Kidney glomerular epithelial cell (primary cell): ENCODE measurements at regions not wholly inside any gene's neighbourhood (a gene's known extent, or its start where the extent isn't known, plus 50 kb on each side); places are given as distances from the start of the nearest gene placed in this dataset.
"Not testable (repeated sequence)": the region's sequence is repeated elsewhere in the genome, so short reads cannot be mapped to it uniquely, and the experiment has no call there.

ENCODE experiments used
- DNase-seq: peaks from one replicate; lab custom pipeline; 2025; lab: John Stamatoyannopoulos, UW

GRCh38 chr2:62330959-62331358, 135.0 kb downstream of the B3GNT2 start:
- no peak for DNase-seq

DNA sequence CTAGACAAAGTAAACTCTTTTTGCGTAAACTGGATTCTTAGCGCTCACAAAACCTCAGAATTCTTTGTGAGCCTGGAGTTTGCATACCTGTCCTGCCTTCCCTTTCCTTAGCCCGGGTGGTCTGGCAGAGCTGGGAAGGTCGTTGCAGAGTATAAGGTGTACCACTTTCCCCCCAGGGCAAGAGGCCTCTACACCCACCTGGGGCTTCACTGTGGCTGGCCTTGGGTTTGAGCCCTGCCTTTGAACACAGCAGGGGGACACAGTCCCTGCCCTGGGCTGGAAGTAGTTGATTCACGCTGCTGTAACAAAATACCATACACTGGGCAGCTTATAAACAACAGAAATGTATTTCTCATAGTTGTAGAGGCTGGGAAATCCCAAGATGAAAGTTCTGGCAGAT, 133.9 kb downstream of the B3GNT2 start:
- DNase-seq: no peak

- no peak for DNase-seq
These were observed 130.8 kb downstream of the B3GNT2 start for GRCh38 chr2:62326735-62327134.

DNA sequence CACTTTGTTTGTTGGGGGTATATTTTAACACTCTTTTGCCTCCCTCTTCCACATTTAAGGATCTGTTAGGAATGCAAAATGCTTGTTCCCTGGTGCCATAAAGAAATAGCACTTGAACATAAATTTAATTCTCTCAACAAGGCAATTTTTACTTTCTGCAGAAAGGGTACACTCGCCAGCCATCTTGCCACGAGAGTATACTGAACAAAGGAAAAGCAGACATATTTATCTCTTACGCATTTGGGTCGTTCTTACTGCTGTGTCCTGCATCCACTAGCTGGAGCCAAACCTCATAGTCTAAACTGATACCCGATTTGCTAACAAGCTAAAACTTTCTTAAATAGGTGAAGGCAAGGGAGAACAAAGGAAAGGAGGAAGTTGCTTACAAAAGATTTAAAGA, 129.5 kb downstream of the B3GNT2 start:
- no peak for DNase-seq

- no peak for DNase-seq
These were observed 125.7 kb downstream of the B3GNT2 start for GRCh38 chr2:62321380-62322289.

- DNase-seq: no peak
These were observed 124.9 kb downstream of the B3GNT2 start for GRCh38 chr2:62320657-62321357.

- DNase-seq: not testable (repeated sequence)
These were observed 124.2 kb downstream of the B3GNT2 start for GRCh38 chr2:62320137-62320536.

DNA sequence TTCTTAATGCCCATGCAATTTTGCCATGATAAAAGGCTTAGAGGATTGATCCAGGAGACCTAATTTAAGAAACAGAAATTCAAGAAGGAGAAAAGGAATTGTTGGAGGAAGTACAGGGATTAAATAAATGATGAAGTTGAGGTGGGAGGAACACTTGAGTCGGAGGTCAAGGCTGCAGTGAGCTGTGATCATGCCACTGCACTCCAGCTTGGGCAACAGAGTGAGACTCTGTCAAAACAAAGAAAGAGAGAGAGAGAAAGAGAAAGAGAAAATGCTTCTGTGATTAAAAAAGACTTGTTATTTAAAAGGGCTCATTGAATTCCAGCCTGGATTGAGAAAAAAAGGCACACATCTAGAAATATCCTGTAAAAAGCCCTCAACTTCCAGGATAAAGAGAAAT, 123.2 kb downstream of the B3GNT2 start:
- peak; percentile 57 for DNase-seq

DNA sequence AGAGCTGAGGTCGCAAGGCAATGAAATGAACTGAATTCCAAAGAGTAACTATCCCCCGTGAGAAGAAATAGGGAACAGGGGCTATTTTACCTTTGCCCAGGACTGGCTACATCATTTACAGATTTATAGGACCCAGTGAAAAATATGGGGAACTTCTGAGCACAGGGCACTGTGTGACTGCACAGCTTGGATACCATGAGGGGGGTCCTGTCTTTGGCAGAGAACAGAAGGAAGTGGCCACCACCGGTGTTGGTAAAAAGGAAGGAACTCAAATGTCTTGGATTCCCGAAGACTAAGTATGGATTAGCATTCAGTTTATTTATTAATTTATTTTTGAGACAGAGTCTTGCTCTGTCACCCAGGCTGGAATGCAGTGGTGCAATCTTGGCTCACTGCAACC, 119.6 kb downstream of the B3GNT2 start:
- DNase-seq: no peak

DNA sequence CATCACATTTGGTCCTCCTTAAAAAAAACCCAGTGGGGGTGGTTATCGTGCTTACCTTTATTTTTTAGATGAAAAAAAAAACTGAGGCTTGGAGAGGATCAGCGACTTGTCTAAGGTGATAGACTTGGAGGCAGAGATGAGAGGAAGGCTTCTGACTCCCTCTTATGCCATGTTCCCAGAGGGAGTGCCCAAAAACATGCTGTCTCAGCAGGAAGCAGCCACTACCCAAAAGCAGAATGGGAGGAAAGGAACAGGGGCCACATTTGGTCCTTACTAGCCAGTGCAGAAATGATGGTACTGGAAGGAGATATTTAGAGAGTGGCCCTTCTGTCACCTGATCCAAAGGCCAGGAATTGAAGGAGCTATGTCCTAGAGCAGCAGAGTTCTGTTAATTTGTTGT, 118.4 kb downstream of the B3GNT2 start:
- no peak for DNase-seq

GRCh38 chr2:62313449-62314227, 117.7 kb downstream of the B3GNT2 start:
- no peak for DNase-seq

GRCh38 chr2:62309465-62310091, 113.7 kb downstream of the B3GNT2 start:
- DNase-seq: no peak

DNA sequence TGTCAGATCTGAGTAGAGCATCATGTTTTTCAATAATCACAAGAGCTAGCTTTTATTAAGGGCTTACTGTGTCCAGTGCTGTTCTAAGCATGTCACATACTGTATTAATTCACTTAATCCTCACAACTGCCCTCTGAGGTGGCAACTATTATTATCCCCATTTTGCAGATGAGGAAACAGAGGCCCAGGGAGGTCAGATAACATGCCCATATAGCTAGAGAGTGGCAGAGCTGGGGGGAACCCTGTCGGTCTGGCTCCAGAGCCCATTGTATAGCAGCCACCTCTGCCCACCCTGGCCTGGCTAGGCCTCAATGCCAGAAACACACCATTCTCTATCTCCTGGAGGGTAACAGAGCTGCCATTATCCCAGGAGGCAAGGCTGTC, 113.2 kb downstream of the B3GNT2 start:
- DNase-seq: no peak

DNA sequence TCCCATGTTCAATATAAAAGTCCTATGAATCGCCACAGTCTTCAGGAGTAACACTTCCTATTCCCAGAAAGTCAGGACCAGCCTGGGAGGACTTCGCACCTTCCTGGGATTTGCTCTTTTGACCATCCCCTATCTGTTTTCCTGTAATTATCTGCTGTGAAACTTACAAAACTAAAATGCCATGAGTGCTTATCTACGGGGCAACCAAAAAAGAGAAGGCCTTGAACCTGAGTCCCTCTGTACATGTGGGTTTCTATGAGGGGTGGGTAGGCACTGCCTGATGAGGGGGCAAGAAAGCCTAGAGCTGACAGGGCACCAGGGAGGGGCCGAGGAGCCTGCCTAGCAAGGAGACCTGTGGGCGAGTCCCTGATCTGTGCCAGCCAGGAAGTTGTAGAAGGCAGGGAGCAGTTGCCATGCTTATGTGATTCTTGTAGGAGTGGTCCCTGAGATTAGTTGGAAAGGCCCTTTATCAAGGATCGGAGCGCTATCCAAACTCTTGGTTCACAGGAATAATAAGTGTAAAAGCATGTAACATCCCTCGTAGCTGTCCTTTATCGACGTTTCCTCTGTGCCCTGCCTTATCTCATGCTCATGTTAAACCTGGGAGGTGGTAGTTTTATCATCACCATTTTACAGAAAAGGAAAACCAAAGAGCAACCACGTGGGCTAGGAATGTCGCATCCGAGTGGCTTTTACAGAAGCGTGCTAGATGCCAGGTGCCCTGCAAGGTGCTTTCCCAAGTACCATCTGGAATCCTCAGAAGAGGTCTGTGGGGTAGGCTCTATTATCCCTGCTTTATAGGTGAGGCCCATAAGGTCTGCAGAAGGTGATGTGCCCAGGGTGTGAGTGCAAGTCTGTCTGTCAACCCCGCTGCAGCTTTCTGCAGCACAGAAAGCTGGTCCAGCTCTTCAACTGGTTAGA, 111.8 kb downstream of the B3GNT2 start:
- DNase-seq: no peak

GRCh38 chr2:62306751-62307468, 111.0 kb downstream of the B3GNT2 start:
- no peak for DNase-seq

DNA sequence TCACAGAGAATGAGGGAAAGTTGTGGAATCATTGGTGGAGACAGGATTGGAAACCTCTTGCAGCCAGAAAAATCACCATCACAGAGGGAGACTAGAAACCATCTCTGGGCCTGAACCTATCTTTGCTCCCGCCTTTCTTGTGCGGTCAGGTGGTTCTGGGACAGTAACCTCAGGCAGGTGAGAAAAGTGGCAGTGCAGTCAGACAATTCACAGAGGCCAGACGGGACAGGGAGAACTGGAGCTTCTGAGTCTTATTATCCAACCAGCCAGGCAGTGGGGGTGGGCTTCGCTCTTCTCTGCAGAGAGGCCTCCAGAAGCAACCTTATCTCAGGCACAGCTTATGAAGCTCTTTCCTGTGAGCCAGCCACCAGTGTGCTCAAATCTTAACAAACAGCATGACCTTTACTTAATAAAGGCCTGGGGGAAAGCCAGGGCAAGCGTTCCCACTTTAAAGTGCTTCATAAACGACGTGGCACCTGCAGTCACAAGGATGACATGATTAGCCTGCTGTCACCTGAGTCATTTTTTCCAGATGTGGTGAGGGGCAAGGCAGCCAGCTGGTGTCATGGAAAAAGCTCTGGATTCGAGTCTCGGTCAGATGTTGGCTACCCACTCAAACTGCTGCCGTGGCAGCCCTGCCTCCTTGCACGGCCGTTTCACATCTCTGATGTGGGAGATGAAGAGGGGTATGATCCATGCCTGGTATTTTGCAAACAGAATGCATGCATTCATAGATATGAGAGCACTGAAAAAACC, 109.7 kb downstream of the B3GNT2 start:
- DNase-seq: no peak

- DNase-seq: no peak
These were observed 108.8 kb downstream of the B3GNT2 start for GRCh38 chr2:62304429-62305417.

DNA sequence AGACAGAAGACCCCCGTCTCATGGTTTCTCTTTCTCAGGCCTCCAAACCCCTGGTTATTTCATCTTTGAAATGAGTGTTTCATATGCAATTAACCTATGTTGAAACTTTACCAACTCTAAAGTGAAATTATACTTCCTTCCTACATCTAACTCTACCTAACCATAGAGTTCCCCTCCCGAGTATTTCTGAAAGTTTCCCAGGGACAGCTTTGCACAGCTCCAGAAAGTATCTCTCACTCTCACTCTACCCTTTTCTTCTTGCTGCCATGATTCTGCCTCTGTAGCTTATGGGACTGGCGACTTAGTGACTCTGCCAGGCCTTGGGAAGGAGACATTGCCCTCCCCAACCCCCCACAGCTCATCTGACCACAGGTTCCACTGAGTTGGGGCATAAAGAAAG, 107.9 kb downstream of the B3GNT2 start:
- no peak for DNase-seq
